SK-N-SH treated with all-trans-retinoic acid at 6 μM for 48 hours (cell line): ENCODE measurements at regions not wholly inside any gene's neighbourhood (a gene's known extent, or its start where the extent isn't known, plus 50 kb on each side); places are given as distances from the start of the nearest gene placed in this dataset.

Source experiments
- ARNTL ChIP-seq: fragments of 450-650 bp; formaldehyde crosslinking; IDR thresholded peaks from 2 replicates; pipeline ENCODE4 v1.5.0; 2020; ENCODE audit warnings: low read depth, mild to moderate bottlenecking, moderate library complexity, borderline replicate concordance
- CREB5 ChIP-seq: fragments of 250-450 bp; sonication (Bioruptor Pico); IDR thresholded peaks from 2 replicates; pipeline ENCODE4 v1.5.1; 2020; ENCODE audit warnings: low read depth, mild to moderate bottlenecking, moderate library complexity
- CSDC2 ChIP-seq: fragments of 250-450 bp; sonication (Bioruptor Pico); IDR thresholded peaks from 2 replicates; pipeline ENCODE4 v1.5.0; 2020; ENCODE audit warnings: mild to moderate bottlenecking, moderate library complexity
- CSRNP3 ChIP-seq: fragments of 250-450 bp; sonication (Bioruptor Pico); IDR thresholded peaks from 2 replicates; pipeline ENCODE4 v1.5.1; 2021; ENCODE audit warnings: mild to moderate bottlenecking, moderate library complexity
- OSR1 ChIP-seq: fragments of 250-450 bp; sonication (Bioruptor Pico); IDR thresholded peaks from 2 replicates; pipeline ENCODE4 v1.8.0; 2022; ENCODE audit warnings: moderate library complexity, mild to moderate bottlenecking, inconsistent platforms
- PATZ1 ChIP-seq: fragments of 250-450 bp; sonication (Bioruptor Pico); IDR thresholded peaks from 2 replicates; pipeline ENCODE4 v1.8.0; 2020; ENCODE audit warnings: mild to moderate bottlenecking, moderate library complexity, borderline replicate concordance
- PPARA ChIP-seq: fragments of 250-450 bp; sonication (Bioruptor Pico); IDR thresholded peaks from 2 replicates; pipeline ENCODE4 v1.5.0; 2020; ENCODE audit warnings: mild to moderate bottlenecking, borderline replicate concordance
- SNAI2 ChIP-seq: fragments of 250-450 bp; sonication (Bioruptor Pico); IDR thresholded peaks from 2 replicates; pipeline ENCODE4 v1.5.0; 2020; ENCODE audit warnings: mild to moderate bottlenecking, moderate library complexity
- TCF4 ChIP-seq: fragments of 250-450 bp; sonication (Bioruptor Pico); IDR thresholded peaks from 2 replicates; pipeline ENCODE4 v1.8.0; 2021; ENCODE audit warnings: mild to moderate bottlenecking, moderate library complexity, borderline replicate concordance
- ZFP3 ChIP-seq: fragments of 250-450 bp; sonication (Bioruptor Pico); IDR thresholded peaks from 2 replicates; pipeline ENCODE4 v1.5.0; 2020; ENCODE audit warnings: mild to moderate bottlenecking, moderate library complexity

- TF ChIP-seq OSR1 (CRISPR knock-in tag) (no peak), CREB5 (CRISPR knock-in tag) (no peak), CSRNP3 (CRISPR knock-in tag) (no peak), TCF4 (CRISPR knock-in tag) (no peak), SNAI2 (no peak), ZFP3 (CRISPR knock-in tag) (no peak), ARNTL (CRISPR knock-in tag) (no peak), PATZ1 (no peak), CSDC2 (CRISPR knock-in tag) (no peak), PPARA (CRISPR knock-in tag) (no peak)
These were observed 449.3 kb upstream of the KLF4 start for GRCh38 chr9:107938801-107939386.
